GM19455 (cell line): ENCODE measurements at regions not wholly inside any gene's neighbourhood (a gene's known extent, or its start where the extent isn't known, plus 50 kb on each side); places are given as distances from the start of the nearest gene placed in this dataset.

Experiments used
- ATAC-seq: cut with Tn5 transposase; IDR thresholded peaks from one replicate; pipeline ENCODE4 v1.9.1; 2021; ENCODE audit not compliant: unreplicated experiment

DNA sequence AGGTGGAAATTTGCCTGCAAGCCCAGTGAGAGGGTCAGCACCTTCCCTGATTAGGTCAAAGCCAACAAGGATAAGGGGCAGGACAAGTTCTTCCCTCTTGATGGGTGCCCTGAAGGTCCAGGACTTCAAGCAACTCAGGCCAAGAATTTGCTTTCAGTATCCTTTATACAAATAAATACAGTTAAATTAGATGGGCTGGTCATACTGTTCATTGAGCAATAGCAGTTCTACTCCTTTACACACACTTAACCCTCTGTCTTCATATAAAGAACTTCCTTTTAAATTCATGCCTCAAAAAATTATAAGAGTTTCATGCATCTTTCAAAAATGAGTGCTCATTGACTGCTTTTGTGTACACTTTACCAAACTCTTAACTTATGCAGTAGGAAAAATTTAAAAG is 392.0 kb downstream of the SPRY1 start:
- ATAC-seq, result no peak

DNA sequence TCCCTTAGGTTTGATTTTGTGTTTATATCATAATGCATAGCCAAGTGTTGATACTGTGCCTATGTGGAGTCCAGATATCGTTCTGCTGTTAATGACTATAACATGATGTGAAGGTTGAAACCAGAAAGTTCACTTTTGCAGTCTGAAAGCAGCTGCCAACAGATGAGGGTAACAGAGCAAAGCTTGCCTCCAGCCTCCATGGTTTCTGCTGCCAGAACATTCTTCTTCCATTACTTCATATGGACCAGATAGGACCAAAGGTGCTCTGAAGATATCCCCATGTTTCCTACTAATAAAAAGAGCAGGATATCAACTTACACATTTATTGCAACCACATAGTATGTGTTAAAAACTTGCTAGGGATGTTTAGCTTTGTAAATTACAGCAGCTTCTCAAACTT is 394.1 kb downstream of the SPRY1 start:
- ATAC-seq, result no peak

DNA sequence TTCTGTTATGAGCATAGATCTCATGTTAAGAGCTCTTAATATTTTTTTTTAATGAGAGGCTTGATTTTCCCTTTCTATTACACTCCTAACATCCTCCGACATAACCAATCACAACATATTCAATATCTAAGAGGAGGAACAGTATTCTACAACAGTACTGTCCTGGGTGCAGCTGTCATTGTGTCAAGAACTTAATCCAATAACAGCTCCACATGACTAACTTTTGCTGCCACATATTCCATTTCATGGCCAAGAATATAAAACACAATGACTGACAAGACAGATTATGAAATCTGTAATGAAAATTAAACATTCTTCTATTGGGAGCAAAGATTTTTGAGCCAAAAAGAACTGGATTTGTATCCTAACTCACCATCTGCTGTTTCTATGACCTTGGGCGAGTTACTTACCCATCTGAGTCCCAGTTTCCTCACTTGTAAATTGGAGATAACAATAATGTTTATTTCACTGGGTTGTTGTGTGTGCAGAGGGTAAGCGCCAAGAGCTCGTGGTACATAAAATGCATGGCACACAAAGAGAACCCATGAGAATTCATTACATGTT is 405.6 kb downstream of the SPRY1 start:
- ATAC-seq, result no peak

DNA sequence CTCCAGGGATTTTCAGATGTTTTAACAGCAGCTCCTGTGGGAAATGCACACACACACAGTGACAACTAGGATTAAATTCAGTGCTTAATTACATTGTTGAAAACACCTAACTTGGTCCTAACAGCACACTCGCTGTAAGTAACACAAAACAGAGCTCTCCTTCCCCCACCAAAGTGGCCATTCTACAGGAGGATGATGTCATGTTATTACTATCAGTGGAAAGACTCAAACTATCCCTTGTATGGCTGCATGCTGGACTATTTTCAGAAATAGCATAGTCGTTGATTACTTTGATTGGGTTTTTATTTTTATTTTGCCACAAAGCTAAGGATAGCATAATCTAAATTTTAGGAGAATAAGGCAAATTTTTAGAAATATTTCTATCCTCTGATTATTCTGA is 406.3 kb downstream of the SPRY1 start:
- ATAC-seq, result no peak

DNA sequence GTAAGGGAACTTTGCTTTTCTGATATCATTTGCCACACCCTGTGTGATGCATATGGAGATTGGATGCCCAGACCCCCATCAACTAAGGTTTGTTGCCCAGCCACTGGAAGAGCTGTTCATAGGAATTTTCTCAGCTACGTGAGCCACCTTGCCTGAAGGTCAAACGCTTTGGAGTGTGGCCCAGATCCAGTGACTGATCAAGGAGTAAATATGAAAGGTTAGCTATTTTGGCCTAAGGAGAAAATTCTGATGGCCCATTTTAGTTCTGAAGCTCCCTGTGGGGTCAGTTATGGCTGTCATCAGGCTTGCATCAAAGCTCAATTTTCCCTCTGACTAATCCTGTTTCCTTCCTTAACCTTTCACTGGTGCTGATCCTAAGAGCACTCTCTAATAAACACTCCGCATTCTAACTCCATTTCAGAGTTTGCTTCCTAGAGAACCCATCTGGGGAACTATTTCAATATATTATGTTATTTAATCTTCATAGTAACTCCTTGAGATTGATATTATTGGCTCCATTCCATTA is 407.7 kb downstream of the SPRY1 start:
- no peak for ATAC-seq

GRCh38 chr4:123806056-123806455 is 409.5 kb downstream of the SPRY1 start:
- ATAC-seq, result no peak

DNA sequence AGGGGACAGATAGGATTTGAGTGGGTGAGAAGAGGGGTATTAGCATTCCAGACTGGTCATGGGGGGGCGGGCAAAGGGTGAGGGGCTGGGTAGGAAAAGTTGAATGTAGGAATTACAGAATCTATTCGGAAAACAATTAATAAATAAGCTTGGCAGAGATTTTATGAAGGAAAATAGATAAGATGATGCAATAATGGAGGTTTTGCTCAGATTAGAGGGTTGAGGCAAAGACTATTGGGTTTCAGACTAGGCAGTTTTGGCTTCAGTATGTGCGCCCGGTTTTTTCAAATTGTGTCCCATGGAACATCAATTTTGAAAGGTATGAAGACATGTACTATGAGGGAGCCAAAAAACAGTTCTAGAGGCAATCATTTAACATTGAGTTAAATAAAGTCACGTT is 410.6 kb downstream of the SPRY1 start:
- ATAC-seq, result no peak

GRCh38 chr4:123807866-123808265 is 411.3 kb downstream of the SPRY1 start:
- ATAC-seq, result no peak

- ATAC-seq, result no peak
Observed at GRCh38 chr4:123809864-123810263, 413.3 kb downstream of the SPRY1 start.

- ATAC-seq, result no peak
Observed at GRCh38 chr4:123812066-123812390, 415.4 kb downstream of the SPRY1 start.

DNA sequence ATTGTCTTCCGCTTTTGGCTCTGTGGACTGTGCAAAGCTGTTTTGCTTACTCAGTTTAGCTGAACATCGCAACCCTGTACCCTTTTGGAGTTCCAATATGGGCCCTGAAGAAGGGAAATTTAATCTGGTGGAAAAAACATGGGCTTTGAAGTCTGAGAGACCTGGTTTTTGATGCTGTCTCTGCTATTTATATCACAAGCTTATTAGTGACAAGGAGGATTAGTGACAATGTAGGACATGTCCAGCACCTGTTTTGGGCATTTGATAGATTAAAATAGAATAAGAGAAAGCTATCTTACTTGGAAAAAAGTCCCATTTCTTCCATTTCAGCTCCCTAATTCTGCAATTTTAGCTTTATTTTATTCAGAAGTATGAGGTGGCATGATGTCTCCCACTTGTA is 417.3 kb downstream of the SPRY1 start:
- no peak for ATAC-seq

GRCh38 chr4:123816462-123816861 is 419.9 kb downstream of the SPRY1 start:
- ATAC-seq, result no peak

- no peak for ATAC-seq
Observed at GRCh38 chr4:123817025-123817688, 420.6 kb downstream of the SPRY1 start.

DNA sequence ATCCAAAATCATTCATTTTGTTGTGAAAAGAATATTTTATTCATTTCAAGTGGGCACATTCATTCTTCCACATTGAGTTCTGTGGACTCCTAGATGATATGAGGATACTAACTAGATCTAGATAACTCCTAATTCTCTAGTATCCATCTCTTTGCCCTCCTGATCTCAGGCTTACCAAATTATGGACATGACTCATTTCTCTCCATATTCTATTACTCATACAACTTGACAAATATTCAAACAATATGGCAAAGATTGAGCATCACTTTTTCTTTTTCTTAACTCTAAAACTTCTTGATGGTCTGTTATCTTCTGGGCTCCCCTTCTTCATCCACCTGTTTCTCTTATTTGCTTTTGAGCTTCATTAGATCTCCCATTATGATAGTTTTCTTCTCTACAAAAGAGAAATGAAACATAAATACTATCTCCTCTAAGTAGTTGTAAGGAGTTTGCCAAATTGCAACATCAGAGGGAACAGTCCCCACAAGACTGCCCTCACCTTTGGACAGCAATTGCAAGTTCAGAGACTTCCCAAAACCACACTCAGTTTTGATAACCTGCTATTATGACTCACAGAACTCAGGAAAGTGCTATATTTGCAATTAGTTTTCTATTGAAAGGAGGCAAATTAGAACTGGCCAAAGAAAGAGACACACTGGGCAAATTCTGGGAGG is 422.9 kb downstream of the SPRY1 start:
- ATAC-seq, result no peak

DNA sequence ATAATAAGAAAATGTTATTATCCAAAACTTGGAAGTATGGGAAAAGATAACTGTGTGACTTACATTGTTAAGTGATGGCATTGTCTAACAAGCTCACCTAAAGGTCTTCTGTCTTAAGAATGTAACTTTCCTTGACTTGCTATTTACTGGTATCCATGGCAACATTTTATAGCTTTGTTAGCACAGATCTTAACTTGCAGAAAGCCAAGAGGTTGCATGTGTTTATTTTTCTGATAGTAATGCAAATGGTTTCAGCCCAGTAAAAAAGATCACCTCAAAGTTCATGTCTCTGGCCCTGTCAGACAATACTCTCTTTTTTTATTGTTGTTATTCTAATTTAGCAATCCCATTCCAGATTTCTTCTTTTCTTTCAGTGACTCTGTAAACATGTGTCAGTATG is 425.3 kb downstream of the SPRY1 start:
- ATAC-seq, result no peak

GRCh38 chr4:123822353-123822752 is 425.8 kb downstream of the SPRY1 start:
- ATAC-seq, result no peak

- ATAC-seq, result no peak
Observed at GRCh38 chr4:123823244-123823643, 426.6 kb downstream of the SPRY1 start.

GRCh38 chr4:123824524-123824923 is 427.9 kb downstream of the SPRY1 start:
- ATAC-seq, result no peak

DNA sequence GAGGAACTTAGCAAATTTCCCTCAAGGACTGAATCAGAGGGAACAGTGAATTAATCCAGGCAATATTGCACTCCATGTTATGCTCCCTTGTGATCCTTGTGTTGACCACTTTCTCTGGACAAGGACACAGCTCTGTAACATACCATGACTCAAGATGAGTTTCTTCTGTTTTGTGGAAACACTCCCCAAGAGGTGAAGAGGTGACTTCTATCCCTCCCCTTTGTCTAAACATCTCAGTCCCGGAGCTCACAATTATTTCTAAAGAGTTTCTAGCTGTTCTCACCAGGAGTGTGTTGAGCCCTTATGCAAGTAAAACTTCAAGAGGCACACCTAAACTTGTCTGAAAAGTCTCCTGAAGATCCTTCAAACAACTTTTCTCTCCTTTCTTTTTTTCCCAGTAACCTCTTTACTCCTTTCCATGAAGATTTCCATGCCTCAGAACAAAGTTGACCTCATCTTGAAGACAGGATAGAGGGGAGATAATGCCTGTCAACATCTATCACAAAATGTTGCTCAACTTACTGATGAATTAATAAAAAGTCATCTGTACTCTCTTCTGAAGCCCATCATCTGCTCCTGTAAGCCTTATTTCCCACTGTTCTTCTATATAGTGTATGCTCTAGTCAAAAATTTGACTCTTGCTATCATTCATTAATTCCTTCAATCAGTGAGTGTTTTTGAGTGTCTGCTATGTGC is 429.1 kb downstream of the SPRY1 start:
- ATAC-seq, result no peak

DNA sequence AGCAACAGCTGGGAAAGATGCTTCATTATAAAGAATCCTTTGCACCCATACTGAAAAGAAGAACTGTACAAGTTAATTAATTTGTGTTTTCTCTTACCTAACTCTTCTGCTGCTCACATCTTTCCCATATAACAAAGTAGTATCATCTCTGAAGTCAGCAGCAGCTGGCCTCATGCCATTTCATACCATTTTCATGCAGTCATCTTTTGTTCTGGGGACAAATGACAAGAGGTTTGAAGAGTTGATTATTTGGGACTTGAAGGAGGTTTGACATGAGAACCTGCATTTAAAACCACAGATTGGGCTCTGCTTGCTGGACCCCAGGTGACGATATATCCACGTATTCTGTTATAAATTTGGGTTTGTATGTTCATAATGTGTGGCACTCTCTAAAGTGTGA is 430.3 kb downstream of the SPRY1 start:
- ATAC-seq, result no peak

- ATAC-seq, result no peak
Observed at GRCh38 chr4:123827511-123827910, 430.9 kb downstream of the SPRY1 start.

DNA sequence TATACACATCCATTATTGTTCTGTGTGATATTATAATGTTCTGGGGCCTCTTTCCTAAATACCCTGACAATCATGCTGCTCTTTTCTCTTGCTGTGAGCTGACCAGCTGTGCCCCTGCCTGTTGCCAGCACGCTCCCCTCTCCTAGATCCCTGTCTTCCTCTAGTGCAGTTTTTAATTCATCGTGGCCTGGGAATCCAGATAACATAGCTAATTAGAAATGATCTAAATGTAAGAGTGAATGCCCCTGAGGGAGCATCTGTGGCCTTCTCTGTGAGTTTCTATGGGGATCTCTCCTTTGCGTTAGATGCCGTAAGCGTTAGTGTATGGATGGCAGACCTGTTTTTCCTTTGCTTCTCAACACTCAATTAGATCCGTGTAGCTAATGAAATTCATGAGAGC is 434.3 kb downstream of the SPRY1 start:
- no peak for ATAC-seq
